ENCODE measurements at regions not wholly inside any gene's neighbourhood (a gene's known extent, or its start where the extent isn't known, plus 50 kb on each side); places are given as distances from the start of the nearest gene placed in this dataset.

DNA sequence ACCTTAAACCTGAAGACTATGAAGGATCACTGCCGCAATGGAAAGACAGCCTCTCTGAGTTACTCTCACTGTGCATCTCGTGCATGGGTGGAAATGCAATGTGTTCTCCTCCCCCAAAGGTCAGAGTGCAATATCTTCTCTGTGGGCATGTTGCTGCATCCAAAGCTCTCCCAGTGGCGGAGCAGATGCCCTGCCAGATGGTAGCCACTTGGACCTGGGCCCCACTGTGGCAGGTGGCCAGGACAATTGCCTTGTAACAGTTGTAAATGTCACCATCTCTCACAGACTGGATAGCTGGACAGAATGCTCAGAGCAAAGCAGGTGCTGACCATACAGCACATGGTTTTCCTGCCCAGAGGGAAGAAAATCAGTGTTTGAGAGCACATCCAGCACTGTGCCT is 542.0 kb downstream of the FAM181B start (continued):
- TF ChIP-seq KDM1A (IDR thresholded peaks at IDR 0.05; ENCODE audit: low read depth), result no peak
- no peak for TF ChIP-seq RARB (CRISPR knock-in tag; IDR thresholded peaks at IDR 0.05)
- TF ChIP-seq, protein P1, sequence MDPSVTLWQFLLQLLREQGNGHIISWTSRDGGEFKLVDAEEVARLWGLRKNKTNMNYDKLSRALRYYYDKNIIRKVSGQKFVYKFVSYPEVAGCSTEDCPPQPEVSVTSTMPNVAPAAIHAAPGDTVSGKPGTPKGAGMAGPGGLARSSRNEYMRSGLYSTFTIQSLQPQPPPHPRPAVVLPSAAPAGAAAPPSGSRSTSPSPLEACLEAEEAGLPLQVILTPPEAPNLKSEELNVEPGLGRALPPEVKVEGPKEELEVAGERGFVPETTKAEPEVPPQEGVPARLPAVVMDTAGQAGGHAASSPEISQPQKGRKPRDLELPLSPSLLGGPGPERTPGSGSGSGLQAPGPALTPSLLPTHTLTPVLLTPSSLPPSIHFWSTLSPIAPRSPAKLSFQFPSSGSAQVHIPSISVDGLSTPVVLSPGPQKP (IDR thresholded peaks at IDR 0.05; ENCODE audit: low read depth, low read length), result no peak
- TF ChIP-seq, protein P2, sequence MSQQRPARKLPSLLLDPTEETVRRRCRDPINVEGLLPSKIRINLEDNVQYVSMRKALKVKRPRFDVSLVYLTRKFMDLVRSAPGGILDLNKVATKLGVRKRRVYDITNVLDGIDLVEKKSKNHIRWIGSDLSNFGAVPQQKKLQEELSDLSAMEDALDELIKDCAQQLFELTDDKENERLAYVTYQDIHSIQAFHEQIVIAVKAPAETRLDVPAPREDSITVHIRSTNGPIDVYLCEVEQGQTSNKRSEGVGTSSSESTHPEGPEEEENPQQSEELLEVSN (IDR thresholded peaks at IDR 0.05; ENCODE audit: borderline replicate concordance, low read depth), result no peak
- TF ChIP-seq POLR2AphosphoS2 (conservative IDR thresholded peaks at IDR 0.05; ENCODE audit: low read length), result no peak
- no peak for TF ChIP-seq HOXB5 (CRISPR knock-in tag; IDR thresholded peaks at IDR 0.05)
- no peak for TF ChIP-seq BHLHE40 (IDR thresholded peaks at IDR 0.05; ENCODE audit: low read depth, low read length)
- TF ChIP-seq RNF2 (IDR thresholded peaks at IDR 0.05; ENCODE audit: borderline replicate concordance, low read depth), result no peak
- no peak for TF ChIP-seq FOSB (CRISPR knock-in tag; IDR thresholded peaks at IDR 0.05)
- TF ChIP-seq SMC3 (IDR thresholded peaks at IDR 0.05), result no peak
- no peak for TF ChIP-seq FOXS1 (CRISPR knock-in tag; IDR thresholded peaks at IDR 0.05)

DNA sequence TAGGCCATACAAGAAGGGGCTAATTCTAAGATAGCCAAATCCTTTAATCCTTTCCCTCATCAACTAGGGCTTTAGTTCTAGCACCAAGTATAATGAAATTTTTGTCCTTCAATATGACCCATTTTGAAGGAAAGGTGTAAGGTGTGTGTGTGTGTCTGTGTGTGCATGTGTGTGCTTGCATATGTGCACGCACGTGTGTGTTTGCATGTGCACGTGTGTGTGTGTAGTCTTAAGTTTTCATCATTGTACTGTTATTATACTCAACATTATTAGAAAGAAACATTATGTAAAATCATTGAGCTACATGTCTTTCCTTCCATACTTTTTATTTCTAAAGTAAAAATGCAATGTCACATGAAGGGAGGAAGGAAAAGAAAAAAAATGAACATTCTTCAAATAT is 547.7 kb downstream of the FAM181B start:
- Histone ChIP-seq H3K27ac (no peak overlapping the region), H3K9me3 (no peaks in the 10 kb centered on the region), H3K4me3 (no peak overlapping the region), H3K4me2 (no peak overlapping the region), H3K4me1 (no peaks in the 10 kb centered on the region)
- TF ChIP-seq ZNF302 (CRISPR knock-in tag; IDR thresholded peaks at IDR 0.05) (no peak), JUN (IDR thresholded peaks at IDR 0.05) (no peak)
- FAIRE-seq (no peak), ATAC-seq (no peak), DNase-seq (ENCODE audit: low read depth in 1 of 2, low spot score in 1 of 2) (no peak)
- CTCF ChIA-PET, result no interaction called here
- POLR2A ChIA-PET, result no interaction called here
- 13% methylated on average over 3 of the region's 3 CpGs for WGBS (ENCODE audit: missing lambda C conversion rate)

DNA sequence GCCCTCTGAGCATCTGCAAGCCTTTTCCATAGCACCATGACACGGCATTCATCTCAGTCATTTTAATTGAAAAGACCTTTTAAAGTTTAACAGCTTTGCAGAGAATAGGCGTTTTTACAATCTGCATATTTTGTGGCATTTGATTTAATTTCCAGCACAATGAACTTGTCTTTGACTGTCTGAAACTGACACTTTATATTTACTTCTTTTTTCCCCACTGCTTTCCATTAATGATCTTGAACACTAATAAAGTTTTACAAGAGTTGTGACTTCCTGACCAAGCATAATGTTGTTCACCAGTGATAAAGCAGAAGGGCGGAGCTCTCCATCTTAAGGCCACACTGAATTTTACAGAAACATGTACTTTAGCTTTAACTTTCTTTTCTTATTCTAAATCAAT is 548.7 kb downstream of the FAM181B start:
- 3% methylated on average over 3 of the region's 3 CpGs for WGBS (ENCODE audit: missing lambda C conversion rate)
- ATAC-seq, result no peak
- TF ChIP-seq CHD2 (IDR thresholded peaks at IDR 0.05; ENCODE audit: low read length, partially characterized antibody) (no peak), CBX8 (IDR thresholded peaks at IDR 0.05) (no peak), RNF2 (IDR thresholded peaks at IDR 0.05; ENCODE audit: borderline replicate concordance, low read depth) (no peak), MYC (IDR thresholded peaks at IDR 0.05; ENCODE audit: borderline replicate concordance, low read length) (no peak), SREBF2 (IDR thresholded peaks at IDR 0.05) (no peak), EHMT2 (IDR thresholded peaks at IDR 0.05; ENCODE audit: low read depth) (no peak), TFCP2L1 (CRISPR knock-in tag; IDR thresholded peaks at IDR 0.05) (no peak), FOXS1 (CRISPR knock-in tag; IDR thresholded peaks at IDR 0.05) (no peak), SMC3 (IDR thresholded peaks at IDR 0.05) (no peak), ESRRA (IDR thresholded peaks at IDR 0.05; ENCODE audit: borderline replicate concordance, low read length) (no peak)
- TF ChIP-seq, protein P1 (IDR thresholded peaks at IDR 0.05; ENCODE audit: low read depth, low read length), result no peak
- TF ChIP-seq, protein P3, sequence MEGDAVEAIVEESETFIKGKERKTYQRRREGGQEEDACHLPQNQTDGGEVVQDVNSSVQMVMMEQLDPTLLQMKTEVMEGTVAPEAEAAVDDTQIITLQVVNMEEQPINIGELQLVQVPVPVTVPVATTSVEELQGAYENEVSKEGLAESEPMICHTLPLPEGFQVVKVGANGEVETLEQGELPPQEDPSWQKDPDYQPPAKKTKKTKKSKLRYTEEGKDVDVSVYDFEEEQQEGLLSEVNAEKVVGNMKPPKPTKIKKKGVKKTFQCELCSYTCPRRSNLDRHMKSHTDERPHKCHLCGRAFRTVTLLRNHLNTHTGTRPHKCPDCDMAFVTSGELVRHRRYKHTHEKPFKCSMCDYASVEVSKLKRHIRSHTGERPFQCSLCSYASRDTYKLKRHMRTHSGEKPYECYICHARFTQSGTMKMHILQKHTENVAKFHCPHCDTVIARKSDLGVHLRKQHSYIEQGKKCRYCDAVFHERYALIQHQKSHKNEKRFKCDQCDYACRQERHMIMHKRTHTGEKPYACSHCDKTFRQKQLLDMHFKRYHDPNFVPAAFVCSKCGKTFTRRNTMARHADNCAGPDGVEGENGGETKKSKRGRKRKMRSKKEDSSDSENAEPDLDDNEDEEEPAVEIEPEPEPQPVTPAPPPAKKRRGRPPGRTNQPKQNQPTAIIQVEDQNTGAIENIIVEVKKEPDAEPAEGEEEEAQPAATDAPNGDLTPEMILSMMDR (IDR thresholded peaks at IDR 0.05), result no peak
- TF ChIP-seq, protein P4, sequence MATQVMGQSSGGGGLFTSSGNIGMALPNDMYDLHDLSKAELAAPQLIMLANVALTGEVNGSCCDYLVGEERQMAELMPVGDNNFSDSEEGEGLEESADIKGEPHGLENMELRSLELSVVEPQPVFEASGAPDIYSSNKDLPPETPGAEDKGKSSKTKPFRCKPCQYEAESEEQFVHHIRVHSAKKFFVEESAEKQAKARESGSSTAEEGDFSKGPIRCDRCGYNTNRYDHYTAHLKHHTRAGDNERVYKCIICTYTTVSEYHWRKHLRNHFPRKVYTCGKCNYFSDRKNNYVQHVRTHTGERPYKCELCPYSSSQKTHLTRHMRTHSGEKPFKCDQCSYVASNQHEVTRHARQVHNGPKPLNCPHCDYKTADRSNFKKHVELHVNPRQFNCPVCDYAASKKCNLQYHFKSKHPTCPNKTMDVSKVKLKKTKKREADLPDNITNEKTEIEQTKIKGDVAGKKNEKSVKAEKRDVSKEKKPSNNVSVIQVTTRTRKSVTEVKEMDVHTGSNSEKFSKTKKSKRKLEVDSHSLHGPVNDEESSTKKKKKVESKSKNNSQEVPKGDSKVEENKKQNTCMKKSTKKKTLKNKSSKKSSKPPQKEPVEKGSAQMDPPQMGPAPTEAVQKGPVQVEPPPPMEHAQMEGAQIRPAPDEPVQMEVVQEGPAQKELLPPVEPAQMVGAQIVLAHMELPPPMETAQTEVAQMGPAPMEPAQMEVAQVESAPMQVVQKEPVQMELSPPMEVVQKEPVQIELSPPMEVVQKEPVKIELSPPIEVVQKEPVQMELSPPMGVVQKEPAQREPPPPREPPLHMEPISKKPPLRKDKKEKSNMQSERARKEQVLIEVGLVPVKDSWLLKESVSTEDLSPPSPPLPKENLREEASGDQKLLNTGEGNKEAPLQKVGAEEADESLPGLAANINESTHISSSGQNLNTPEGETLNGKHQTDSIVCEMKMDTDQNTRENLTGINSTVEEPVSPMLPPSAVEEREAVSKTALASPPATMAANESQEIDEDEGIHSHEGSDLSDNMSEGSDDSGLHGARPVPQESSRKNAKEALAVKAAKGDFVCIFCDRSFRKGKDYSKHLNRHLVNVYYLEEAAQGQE (IDR thresholded peaks at IDR 0.05), result no peak
- TF ChIP-seq, protein P5, sequence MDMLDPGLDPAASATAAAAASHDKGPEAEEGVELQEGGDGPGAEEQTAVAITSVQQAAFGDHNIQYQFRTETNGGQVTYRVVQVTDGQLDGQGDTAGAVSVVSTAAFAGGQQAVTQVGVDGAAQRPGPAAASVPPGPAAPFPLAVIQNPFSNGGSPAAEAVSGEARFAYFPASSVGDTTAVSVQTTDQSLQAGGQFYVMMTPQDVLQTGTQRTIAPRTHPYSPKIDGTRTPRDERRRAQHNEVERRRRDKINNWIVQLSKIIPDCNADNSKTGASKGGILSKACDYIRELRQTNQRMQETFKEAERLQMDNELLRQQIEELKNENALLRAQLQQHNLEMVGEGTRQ (IDR thresholded peaks at IDR 0.05), result no peak
- TF ChIP-seq, protein P6, sequence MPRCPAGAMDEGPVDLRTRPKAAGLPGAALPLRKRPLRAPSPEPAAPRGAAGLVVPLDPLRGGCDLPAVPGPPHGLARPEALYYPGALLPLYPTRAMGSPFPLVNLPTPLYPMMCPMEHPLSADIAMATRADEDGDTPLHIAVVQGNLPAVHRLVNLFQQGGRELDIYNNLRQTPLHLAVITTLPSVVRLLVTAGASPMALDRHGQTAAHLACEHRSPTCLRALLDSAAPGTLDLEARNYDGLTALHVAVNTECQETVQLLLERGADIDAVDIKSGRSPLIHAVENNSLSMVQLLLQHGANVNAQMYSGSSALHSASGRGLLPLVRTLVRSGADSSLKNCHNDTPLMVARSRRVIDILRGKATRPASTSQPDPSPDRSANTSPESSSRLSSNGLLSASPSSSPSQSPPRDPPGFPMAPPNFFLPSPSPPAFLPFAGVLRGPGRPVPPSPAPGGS (IDR thresholded peaks at IDR 0.05), result no peak

More for the DNA sequence above, 548.7 kb downstream of the FAM181B start:
- H3K4me1 ChIP-seq, result no peaks in the 10 kb centered on the region
- FAIRE-seq (no peak), DNase-seq (ENCODE audit: low read depth in 1 of 2, low spot score in 1 of 2) (no peak)
- no peak overlapping the region for H3K4me2 ChIP-seq
- no peak overlapping the region for H3K4me3 ChIP-seq
- ChIA-PET CTCF (interaction anchor here (0.5 kb wide), 1 partner anchor 416 kb away, joined by 3 read pairs; no protein-coding TSS in a partner anchor), POLR2A (no interaction called here)
- no peak overlapping the region for H3K27ac ChIP-seq
- H3K9me3 ChIP-seq, result no peaks in the 10 kb centered on the region
